Karpas-422 (cell line): ENCODE measurements at regions not wholly inside any gene's neighbourhood (a gene's known extent, or its start where the extent isn't known, plus 50 kb on each side); places are given as distances from the start of the nearest gene placed in this dataset.

Experiments used
- DNase-seq: peaks from one replicate; pipeline ENCODE4 v3.0.0-alpha.2; 2015
- H2AFZ ChIP-seq: fragments of 200-600 bp; sonication (generic); 2 replicates; pipeline ENCODE4 v1.6.1; 2014; ENCODE audit warnings: antibody characterized with exemption, low read length, mixed read lengths
- H3K27ac ChIP-seq: fragments of 200-600 bp; sonication (generic); 2 replicates; pipeline ENCODE4 v1.5.1; 2014; ENCODE audit warnings: mild to moderate bottlenecking, low read length, moderate library complexity
- H3K27me3 ChIP-seq: fragments of 200-600 bp; sonication (generic); 2 replicates; pipeline ENCODE4 v1.6.1; 2014; ENCODE audit warnings: low read length, mixed read lengths
- H3K36me3 ChIP-seq: fragments of 200-600 bp; sonication (generic); 2 replicates; pipeline ENCODE4 v1.6.1; 2014; ENCODE audit warnings: low read length, mixed read lengths; ENCODE audit not compliant: insufficient read depth
- H3K4me1 ChIP-seq: fragments of 200-600 bp; sonication (generic); 2 replicates; pipeline ENCODE4 v1.6.1; 2014; ENCODE audit warnings: mild to moderate bottlenecking, low read length, mixed read lengths
- H3K4me2 ChIP-seq: fragments of 200-600 bp; sonication (generic); 2 replicates; pipeline ENCODE4 v1.6.1; 2014; ENCODE audit warnings: low read length, low read depth, mild to moderate bottlenecking; ENCODE audit not compliant: poor library complexity, severe bottlenecking
- H3K4me3 ChIP-seq: fragments of 200-600 bp; sonication (generic); 2 replicates; pipeline ENCODE4 v1.5.1; 2014; ENCODE audit warnings: mild to moderate bottlenecking, antibody characterized with exemption, low read length, mixed read lengths
- H3K79me2 ChIP-seq: fragments of 200-600 bp; sonication (generic); 2 replicates; pipeline ENCODE4 v1.6.1; 2014; ENCODE audit warnings: mild to moderate bottlenecking, low read length, mixed read lengths
- H3K9ac ChIP-seq: fragments of 200-600 bp; sonication (generic); 2 replicates; pipeline ENCODE4 v1.6.0; 2014; ENCODE audit warnings: low read length
- H3K9me2 ChIP-seq: fragments of 200-600 bp; sonication (generic), shearing (Covaris generic); replicated peaks from 2 replicates; pipeline ENCODE4 v1.6.0; 2014; ENCODE audit warnings: mild to moderate bottlenecking, low read length, moderate library complexity; ENCODE audit not compliant: insufficient read depth
- H3K9me3 ChIP-seq: fragments of 300-700, 200-600 bp; sonication (generic); 2 replicates; pipeline ENCODE4 v1.6.1; 2014; ENCODE audit warnings: low read length, mixed read lengths
- H4K20me1 ChIP-seq: fragments of 200-600 bp; sonication (generic); 2 replicates; pipeline ENCODE4 v1.6.1; 2014; ENCODE audit warnings: mild to moderate bottlenecking, antibody characterized with exemption, low read length, low read depth; ENCODE audit not compliant: insufficient read depth

DNA sequence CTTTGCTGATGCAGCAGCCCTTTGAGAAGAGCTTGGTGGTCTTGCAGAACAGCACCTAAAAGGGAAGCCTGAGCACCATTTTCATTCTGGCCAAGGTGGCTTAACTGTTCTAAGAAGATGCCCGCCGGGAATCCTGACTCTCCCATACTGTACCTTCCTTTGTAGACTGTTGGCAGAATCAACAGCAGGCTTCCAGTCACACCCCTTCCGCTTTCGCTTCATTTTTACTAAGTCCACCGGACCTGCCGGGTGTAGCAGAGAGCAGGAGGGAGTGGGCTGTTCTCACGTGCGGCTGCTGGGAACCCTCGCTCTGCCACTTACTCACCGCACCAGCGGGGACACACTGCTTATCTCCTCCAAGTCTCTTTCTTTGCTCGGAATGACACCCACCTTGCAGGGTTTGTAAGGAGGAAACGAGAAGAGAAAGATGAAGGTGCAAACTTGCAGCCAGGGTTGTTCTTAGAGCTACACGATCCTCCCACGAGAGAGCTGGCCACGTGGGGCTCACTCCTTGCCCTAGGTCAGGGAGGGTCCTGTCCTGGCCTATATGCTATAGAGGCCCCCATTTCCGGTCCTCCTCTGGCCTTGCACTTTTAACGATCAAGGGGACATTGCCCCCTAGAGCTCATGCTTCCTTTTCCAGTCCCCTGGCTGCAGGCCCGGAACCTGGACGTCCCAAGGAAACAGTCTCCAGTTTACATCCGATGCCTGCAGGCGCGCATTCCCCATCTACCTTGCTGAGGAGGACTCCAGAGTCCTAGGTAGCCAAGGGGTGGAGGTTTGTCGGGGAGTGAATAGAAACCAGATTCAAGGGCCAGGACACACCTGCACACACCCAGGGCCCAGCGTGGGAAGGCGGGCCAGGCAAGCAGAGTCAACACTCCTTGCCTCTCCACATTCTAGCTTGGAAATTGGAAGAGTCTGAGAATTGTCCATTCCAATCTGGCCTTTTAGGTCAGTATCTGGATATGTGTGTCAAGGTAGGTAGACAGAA lies 453.6 kb downstream of the IRS2 start:
- H3K79me2 ChIP-seq = no peaks in the 10 kb centered on the region
- no peak overlapping the region for H2AFZ ChIP-seq
- H3K9me3 ChIP-seq = no peaks in the 10 kb centered on the region
- H3K4me2 ChIP-seq = no peak overlapping the region
- H3K9me2 ChIP-seq = no peaks in the 10 kb centered on the region
- H3K4me3 ChIP-seq = no peak overlapping the region
- no peak overlapping the region for H3K9ac ChIP-seq
- H3K27ac ChIP-seq = no peak overlapping the region
- H3K27me3 ChIP-seq = no peaks in the 10 kb centered on the region
- no peaks in the 10 kb centered on the region for H3K36me3 ChIP-seq
- H3K4me1 ChIP-seq = no peaks in the 10 kb centered on the region
- DNase-seq = no peak
- no peaks in the 10 kb centered on the region for H4K20me1 ChIP-seq

GRCh38 chr13:109331898-109332297 lies 454.5 kb downstream of the IRS2 start:
- no peaks in the 10 kb centered on the region for H4K20me1 ChIP-seq
- no peak overlapping the region for H2AFZ ChIP-seq
- no peaks in the 10 kb centered on the region for H3K4me1 ChIP-seq
- H3K36me3 ChIP-seq = no peaks in the 10 kb centered on the region
- H3K27me3 ChIP-seq = no peaks in the 10 kb centered on the region
- DNase-seq = no peak
- H3K27ac ChIP-seq = no peak overlapping the region
- no peaks in the 10 kb centered on the region for H3K9me3 ChIP-seq
- no peak overlapping the region for H3K9ac ChIP-seq
- H3K4me2 ChIP-seq = no peak overlapping the region
- no peaks in the 10 kb centered on the region for H3K79me2 ChIP-seq
- H3K9me2 ChIP-seq = no peaks in the 10 kb centered on the region
- no peak overlapping the region for H3K4me3 ChIP-seq

DNA sequence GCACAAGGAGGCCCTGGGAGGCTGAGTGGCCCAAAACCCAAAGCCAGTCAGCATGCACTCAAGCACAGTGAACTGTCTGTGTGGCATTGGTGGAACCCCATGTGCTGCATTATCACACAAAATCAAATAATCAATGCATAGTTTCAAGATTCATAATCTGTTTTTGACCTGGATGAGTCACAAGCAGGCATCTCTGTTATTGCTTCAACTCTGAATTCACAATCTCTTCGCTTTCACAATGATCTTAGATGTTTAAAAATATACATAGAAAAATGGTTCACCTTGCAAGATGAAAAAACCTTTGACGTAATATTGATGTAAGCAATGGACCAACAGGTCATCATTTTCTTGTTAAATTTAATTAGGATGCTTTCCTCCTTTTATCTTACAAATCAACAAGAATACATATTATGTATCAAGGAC lies 455.4 kb downstream of the IRS2 start:
- no peaks in the 10 kb centered on the region for H3K79me2 ChIP-seq
- H3K36me3 ChIP-seq = no peaks in the 10 kb centered on the region
- H2AFZ ChIP-seq = no peak overlapping the region
- no peaks in the 10 kb centered on the region for H3K9me3 ChIP-seq
- no peak for DNase-seq
- H3K4me2 ChIP-seq = no peak overlapping the region
- H3K9me2 ChIP-seq = no peaks in the 10 kb centered on the region
- H3K27ac ChIP-seq = no peak overlapping the region
- no peaks in the 10 kb centered on the region for H3K27me3 ChIP-seq
- H4K20me1 ChIP-seq = no peaks in the 10 kb centered on the region
- H3K9ac ChIP-seq = no peak overlapping the region
- no peak overlapping the region for H3K4me3 ChIP-seq
- no peaks in the 10 kb centered on the region for H3K4me1 ChIP-seq

GRCh38 chr13:109330123-109330522 lies 456.3 kb downstream of the IRS2 start:
- no peak overlapping the region for H3K9ac ChIP-seq
- H3K27ac ChIP-seq = no peak overlapping the region

GRCh38 chr13:109329175-109329574 lies 457.2 kb downstream of the IRS2 start:
- H3K4me1 ChIP-seq = no peaks in the 10 kb centered on the region
- H3K4me2 ChIP-seq = no peak overlapping the region
- no peak overlapping the region for H3K9ac ChIP-seq
- H2AFZ ChIP-seq = no peak overlapping the region
- no peaks in the 10 kb centered on the region for H3K36me3 ChIP-seq
- no peaks in the 10 kb centered on the region for H3K9me2 ChIP-seq
- no peak overlapping the region for H3K27ac ChIP-seq
- no peaks in the 10 kb centered on the region for H3K79me2 ChIP-seq
- DNase-seq = no peak
- H3K4me3 ChIP-seq = no peak overlapping the region
- no peaks in the 10 kb centered on the region for H4K20me1 ChIP-seq
- H3K9me3 ChIP-seq = no peaks in the 10 kb centered on the region
- no peaks in the 10 kb centered on the region for H3K27me3 ChIP-seq

More at GRCh38 chr13:109330123-109330522, 456.3 kb downstream of the IRS2 start:
- Histone ChIP-seq H3K4me1 (no peaks in the 10 kb centered on the region), H3K4me2 (no peak overlapping the region), H3K9me3 (no peaks in the 10 kb centered on the region), H2AFZ (no peak overlapping the region), H3K36me3 (no peaks in the 10 kb centered on the region), H3K4me3 (no peak overlapping the region), H3K9me2 (no peaks in the 10 kb centered on the region), H3K79me2 (no peaks in the 10 kb centered on the region), H4K20me1 (no peaks in the 10 kb centered on the region), H3K27me3 (no peaks in the 10 kb centered on the region)
- no peak for DNase-seq

DNA sequence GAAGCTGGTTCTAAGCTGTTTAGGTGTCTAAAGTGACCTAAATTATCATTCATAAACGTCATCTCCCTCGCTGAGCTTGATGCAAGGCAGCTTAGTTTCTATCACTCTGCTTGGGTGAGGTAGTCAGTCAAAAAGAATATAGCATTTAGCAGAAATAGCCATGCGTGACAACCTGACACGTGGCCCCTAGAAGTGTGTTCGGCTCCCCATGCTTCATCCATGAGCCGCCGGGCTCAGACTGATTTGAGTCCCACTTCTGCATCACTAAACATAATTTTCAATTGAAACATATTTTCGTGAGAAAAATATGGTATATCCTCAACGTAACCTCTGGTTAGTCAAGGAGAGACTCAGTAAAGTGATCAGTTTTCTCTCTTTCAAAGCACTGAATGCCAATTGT lies 459.8 kb downstream of the IRS2 start:
- DNase-seq = no peak
- Histone ChIP-seq H3K9me2 (no peaks in the 10 kb centered on the region), H3K27ac (no peak overlapping the region), H3K4me1 (no peaks in the 10 kb centered on the region), H4K20me1 (no peaks in the 10 kb centered on the region), H3K27me3 (no peaks in the 10 kb centered on the region), H2AFZ (no peak overlapping the region), H3K79me2 (no peaks in the 10 kb centered on the region), H3K36me3 (no peaks in the 10 kb centered on the region), H3K4me3 (no peak overlapping the region), H3K4me2 (no peak overlapping the region), H3K9me3 (no peaks in the 10 kb centered on the region), H3K9ac (no peak overlapping the region)

DNA sequence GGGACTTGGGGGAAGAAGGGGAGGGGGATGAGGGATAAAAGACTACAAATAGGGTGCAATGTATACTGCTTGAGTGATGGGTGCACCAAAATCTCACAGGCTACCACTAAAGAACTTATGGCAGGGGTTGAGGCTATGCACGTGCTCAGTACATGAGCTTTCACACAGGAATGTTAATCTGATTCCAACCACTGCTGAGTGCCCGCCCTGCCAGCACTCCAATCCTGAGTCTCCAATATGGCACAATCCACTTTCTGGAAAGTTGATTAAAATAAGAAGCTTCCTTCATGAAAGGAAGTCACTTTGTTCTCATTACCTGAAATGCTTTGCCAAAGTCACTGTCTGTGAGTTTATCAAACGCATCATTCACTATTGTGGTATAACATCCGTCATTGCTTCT lies 463.0 kb downstream of the IRS2 start:
- no peak for DNase-seq
- H3K4me3 ChIP-seq = no peak overlapping the region
- H2AFZ ChIP-seq = no peak overlapping the region
- H3K9ac ChIP-seq = no peak overlapping the region
- no peak overlapping the region for H3K4me2 ChIP-seq
- no peaks in the 10 kb centered on the region for H3K36me3 ChIP-seq
- no peaks in the 10 kb centered on the region for H3K9me2 ChIP-seq
- H3K9me3 ChIP-seq = no peaks in the 10 kb centered on the region
- no peaks in the 10 kb centered on the region for H3K4me1 ChIP-seq
- H4K20me1 ChIP-seq = no peaks in the 10 kb centered on the region
- H3K27me3 ChIP-seq = no peaks in the 10 kb centered on the region
- H3K79me2 ChIP-seq = no peaks in the 10 kb centered on the region
- no peak overlapping the region for H3K27ac ChIP-seq

GRCh38 chr13:109318945-109319590 lies 467.3 kb downstream of the IRS2 start:
- no peaks in the 10 kb centered on the region for H3K79me2 ChIP-seq
- H3K27me3 ChIP-seq = no peaks in the 10 kb centered on the region
- H3K4me3 ChIP-seq = no peak overlapping the region
- no peak overlapping the region for H3K9ac ChIP-seq
- no peaks in the 10 kb centered on the region for H4K20me1 ChIP-seq
- no peaks in the 10 kb centered on the region for H3K4me1 ChIP-seq
- H2AFZ ChIP-seq = no peak overlapping the region
- no peaks in the 10 kb centered on the region for H3K36me3 ChIP-seq
- no peak for DNase-seq
- no peaks in the 10 kb centered on the region for H3K9me2 ChIP-seq
- H3K27ac ChIP-seq = no peak overlapping the region
- no peak overlapping the region for H3K4me2 ChIP-seq
- no peaks in the 10 kb centered on the region for H3K9me3 ChIP-seq
